PC-3 (cell line): ENCODE measurements at regions not wholly inside any gene's neighbourhood (a gene's known extent, or its start where the extent isn't known, plus 50 kb on each side); places are given as distances from the start of the nearest gene placed in this dataset.

Experiments used
- CTCF ChIP-seq: fragments of 300-600 bp; sonication (generic); conservative IDR thresholded peaks from 2 replicates; pipeline ENCODE4 v1.5.1; 2017; ENCODE audit warnings: antibody characterized with exemption, low read depth, mild to moderate bottlenecking, low read length
- EZH2phosphoT487 ChIP-seq: fragments of 300-600 bp; sonication (generic); IDR thresholded peaks from 2 replicates; pipeline ENCODE4 v1.6.1; 2018; ENCODE audit warnings: mild to moderate bottlenecking, antibody characterized with exemption, low read length, borderline replicate concordance

GRCh38 chrX:131359611-131360010, 70.5 kb upstream of the IGSF1 start:
- TF ChIP-seq EZH2phosphoT487 (no peak), CTCF (no peak)
